Upper lobe of right lung (tissue), 1 donor: ENCODE measurements at regions not wholly inside any gene's neighbourhood (a gene's known extent, or its start where the extent isn't known, plus 50 kb on each side); places are given as distances from the start of the nearest gene placed in this dataset.
A peak's percentile ranks its signal among the peaks of the same experiment; 100 is the strongest.

Experiments
- ATAC-seq: fragments of 200-7000 bp; cut with Tn5 transposase; one replicate; pipeline ENCODE4 v1.9.1; 2020; ENCODE audit warnings: mild to moderate bottlenecking, moderate library complexity
- DNase-seq: peaks from one replicate; pipeline ENCODE4 v3.0.0-alpha.2; 2020
- H3K27ac ChIP-seq: fragments of 200-600 bp; one replicate; pipeline ENCODE4 v1.8.0; 2022
- H3K27me3 ChIP-seq: fragments of 200-600 bp; one replicate; pipeline ENCODE4 v1.8.0; 2022; ENCODE audit warnings: mild to moderate bottlenecking
- H3K36me3 ChIP-seq: fragments of 200-600 bp; one replicate; pipeline ENCODE4 v1.8.0; 2022
- H3K4me1 ChIP-seq: fragments of 200-600 bp; one replicate; pipeline ENCODE4 v1.8.0; 2022
- H3K4me3 ChIP-seq: fragments of 200-600 bp; one replicate; pipeline ENCODE4 v1.8.0; 2022; ENCODE audit warnings: mild to moderate bottlenecking
- H3K9me3 ChIP-seq: fragments of 200-600 bp; one replicate; pipeline ENCODE4 v1.8.0; 2022
- CTCF ChIP-seq: fragments of 200-600 bp; IDR thresholded peaks from one replicate; pipeline ENCODE4 v1.8.0; 2022; ENCODE audit warnings: antibody characterized with exemption
- intact Hi-C: fragments of 100-400 bp; cut with DNase I; formaldehyde crosslinking; loops from one replicate; pipeline ENCODE4 v1.11.0; 2022
- donor health status: DM: no; HTN: yes; CAD: no; lungs with severe emphysema.

GRCh38 chr2:120415728-120416509 is 70.0 kb downstream of the INHBB start:
- no peaks in the 10 kb centered on the region for H3K36me3 ChIP-seq
- H3K4me3 ChIP-seq: no peak overlapping the region
- DNase-seq: no peak
- TF ChIP-seq CTCF: no peak
- no peaks in the 10 kb centered on the region for H3K27me3 ChIP-seq
- intact Hi-C loops: no loop called here
- H3K9me3 ChIP-seq: no peaks in the 10 kb centered on the region
- no peaks in the 10 kb centered on the region for H3K4me1 ChIP-seq
- no peak overlapping the region for H3K27ac ChIP-seq
- peak; percentile 22 for ATAC-seq

GRCh38 chr2:120418174-120418787 is 72.3 kb downstream of the INHBB start:
- Histone ChIP-seq H3K27ac (no peak overlapping the region), H3K9me3 (no peaks in the 10 kb centered on the region), H3K27me3 (no peaks in the 10 kb centered on the region), H3K4me1 (no peaks in the 10 kb centered on the region), H3K36me3 (no peaks in the 10 kb centered on the region), H3K4me3 (no peak overlapping the region)
- no peak for TF ChIP-seq CTCF
- no peak for ATAC-seq
- DNase-seq: peak; percentile 25
- intact Hi-C loops: no loop called here

DNA sequence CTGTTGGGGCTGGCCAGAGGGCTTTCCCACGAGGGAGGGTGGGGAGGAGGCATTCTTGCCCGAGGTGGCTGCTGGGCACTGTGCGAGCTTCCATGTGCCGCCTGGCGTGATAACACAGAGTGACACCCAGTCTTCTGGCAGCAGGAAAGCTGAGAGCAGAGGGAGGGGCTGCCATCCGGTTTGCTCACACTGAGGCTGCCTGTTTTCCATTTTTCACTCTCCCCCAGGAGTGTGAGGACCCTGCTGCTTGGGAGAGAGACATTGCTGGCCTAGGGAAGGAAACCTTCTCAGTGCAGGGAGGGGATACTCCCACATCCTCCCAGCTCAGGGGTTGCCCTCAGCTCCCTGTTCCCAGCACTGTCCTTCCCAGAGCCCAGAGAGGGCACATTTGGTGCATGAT is 73.1 kb downstream of the INHBB start:
- Histone ChIP-seq H3K27me3 (no peaks in the 10 kb centered on the region), H3K4me1 (no peaks in the 10 kb centered on the region), H3K9me3 (no peaks in the 10 kb centered on the region), H3K27ac (no peak overlapping the region), H3K36me3 (no peaks in the 10 kb centered on the region), H3K4me3 (no peak overlapping the region)
- no peak for TF ChIP-seq CTCF
- intact Hi-C loops: no loop called here
- ATAC-seq (peak; percentile 38), DNase-seq (peak; percentile 60)

- H3K4me3 ChIP-seq: no peak overlapping the region
- no peaks in the 10 kb centered on the region for H3K9me3 ChIP-seq
- no peak overlapping the region for H3K27ac ChIP-seq
- no peaks in the 10 kb centered on the region for H3K27me3 ChIP-seq
- no peak for TF ChIP-seq CTCF
- intact Hi-C loops: no loop called here
- DNase-seq (no peak), ATAC-seq (no peak)
- H3K4me1 ChIP-seq: no peaks in the 10 kb centered on the region
- H3K36me3 ChIP-seq: no peaks in the 10 kb centered on the region
These were observed 74.0 kb downstream of the INHBB start for GRCh38 chr2:120419955-120420354.

GRCh38 chr2:120421126-120421829 is 75.3 kb downstream of the INHBB start:
- DNase-seq (peak; percentile 53), ATAC-seq (no peak)
- H3K4me1 ChIP-seq: no peaks in the 10 kb centered on the region
- H3K27ac ChIP-seq: no peak overlapping the region
- H3K27me3 ChIP-seq: no peaks in the 10 kb centered on the region
- intact Hi-C loops: no loop called here
- H3K4me3 ChIP-seq: no peak overlapping the region
- no peak for TF ChIP-seq CTCF
- H3K36me3 ChIP-seq: no peaks in the 10 kb centered on the region
- H3K9me3 ChIP-seq: no peaks in the 10 kb centered on the region
